Ureter (tissue), 1 donor: ENCODE measurements at regions not wholly inside any gene's neighbourhood (a gene's known extent, or its start where the extent isn't known, plus 50 kb on each side); places are given as distances from the start of the nearest gene placed in this dataset.
"Not testable (repeated sequence)": the region's sequence is repeated elsewhere in the genome, so short reads cannot be mapped to it uniquely, and the experiment has no call there.

Experiments used
- DNase-seq: peaks from one replicate; pipeline ENCODE4 v3.0.0-alpha.2; 2020; ENCODE audit warnings: low spot score
- donor health status: DM: yes; HTN: yes; CAD: no.

DNA sequence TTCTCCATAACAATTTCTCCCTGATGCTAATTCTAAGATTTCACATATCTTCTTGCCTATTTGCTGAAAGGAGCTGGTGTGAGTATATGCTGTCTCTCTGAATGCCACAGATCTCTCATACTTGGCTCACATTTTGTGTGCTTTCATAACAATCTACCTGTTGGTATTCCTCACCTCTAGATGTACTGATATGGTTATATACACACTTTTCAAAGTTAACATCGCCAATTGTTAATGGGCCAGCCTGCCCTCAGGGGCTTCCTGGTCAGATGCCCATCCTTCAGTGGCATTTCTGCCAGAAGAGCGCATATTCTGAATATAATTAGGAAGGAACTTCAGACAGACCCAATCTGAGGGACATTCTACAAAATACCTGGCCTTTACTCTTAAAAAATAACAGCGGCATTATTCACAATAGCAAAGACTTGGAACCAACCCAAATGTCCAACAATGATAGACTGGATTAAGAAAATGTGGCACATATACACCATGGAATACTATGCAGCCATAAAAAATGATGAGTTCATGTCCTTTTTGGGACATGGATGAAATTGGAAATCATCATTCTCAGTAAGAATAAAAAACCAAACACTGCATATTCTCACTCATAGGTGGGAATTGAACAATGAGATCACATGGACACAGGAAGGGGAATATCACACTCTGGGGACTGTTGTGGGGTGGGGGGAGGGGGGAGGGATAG, 123.9 kb upstream of the FAT1 start:
- not testable (repeated sequence) for DNase-seq

DNA sequence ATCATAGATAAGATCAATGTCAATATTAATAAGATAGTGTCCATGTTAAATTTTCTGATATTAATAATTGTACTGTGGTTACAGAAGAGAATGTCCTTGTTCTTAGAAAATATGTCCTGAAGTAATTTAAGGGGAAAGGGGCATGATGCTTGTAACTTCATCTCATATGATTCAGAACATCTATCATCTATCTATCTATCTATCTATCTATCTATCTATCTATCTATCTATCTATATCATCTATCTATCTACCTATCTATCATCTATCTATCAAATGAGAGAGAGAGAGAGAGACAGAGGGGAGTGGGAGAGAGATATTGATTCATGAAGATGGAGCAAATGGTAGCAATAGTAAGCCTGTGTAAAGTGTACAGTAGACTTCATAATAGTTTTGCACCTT, 124.8 kb upstream of the FAT1 start:
- no peak for DNase-seq

DNA sequence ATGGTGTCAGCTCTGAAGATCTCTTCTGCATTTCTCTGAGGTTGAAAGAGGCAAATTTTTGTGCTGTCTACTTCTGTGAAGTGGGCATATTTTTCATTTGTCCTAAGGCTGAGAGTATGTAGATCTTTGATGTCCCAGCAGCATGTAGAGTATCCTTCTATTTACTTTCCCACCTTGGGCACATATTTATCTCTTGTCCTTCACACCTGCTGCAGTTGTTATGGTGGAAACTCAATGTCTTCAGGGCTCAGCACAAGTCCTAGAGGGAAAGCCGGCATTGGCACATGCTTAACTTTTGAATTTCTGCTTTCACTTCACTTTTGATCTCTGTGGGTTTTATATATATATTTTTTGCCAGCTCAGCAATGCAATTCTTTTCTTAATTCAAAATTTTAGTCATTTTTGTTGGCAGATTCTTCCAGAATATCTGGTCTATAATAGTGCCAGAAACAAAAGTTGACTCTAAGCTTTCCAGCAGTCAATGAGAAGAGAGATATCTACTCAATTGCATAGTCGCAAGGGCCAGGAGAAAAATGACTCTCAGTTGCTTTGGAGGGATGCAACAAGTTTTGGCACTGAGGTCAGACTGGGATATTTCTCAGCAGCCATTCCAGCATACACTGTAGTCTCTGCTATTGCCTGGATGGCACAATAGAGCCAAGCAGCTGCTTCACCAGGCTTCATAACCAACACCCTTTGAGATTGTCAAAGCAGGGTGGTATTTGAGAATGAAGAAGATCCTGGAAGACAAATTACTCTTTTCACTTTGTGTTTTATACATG, 127.8 kb upstream of the FAT1 start:
- no peak for DNase-seq

GRCh38 chr4:186852073-186852420, 128.4 kb upstream of the FAT1 start:
- no peak for DNase-seq

DNA sequence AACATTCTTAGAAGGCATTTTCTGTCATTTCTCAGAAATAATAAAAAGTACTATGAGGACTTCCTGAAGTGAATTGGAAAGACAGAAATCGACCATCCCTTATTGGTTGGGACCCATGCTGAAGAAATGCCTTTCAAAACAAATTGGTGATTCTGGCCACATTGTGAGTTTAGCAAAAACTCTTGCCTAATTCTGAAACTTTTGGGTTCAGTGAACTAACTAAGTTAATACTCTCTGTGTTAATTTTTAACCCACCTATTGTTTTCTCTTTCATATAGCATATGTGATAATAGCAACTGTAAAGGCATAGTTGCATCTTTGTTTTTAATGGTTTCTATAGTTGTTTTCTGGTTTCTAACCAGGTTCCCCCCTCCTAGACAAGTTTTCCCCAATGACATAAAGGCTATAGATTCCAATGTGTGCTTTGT, 129.3 kb upstream of the FAT1 start:
- no peak for DNase-seq

DNA sequence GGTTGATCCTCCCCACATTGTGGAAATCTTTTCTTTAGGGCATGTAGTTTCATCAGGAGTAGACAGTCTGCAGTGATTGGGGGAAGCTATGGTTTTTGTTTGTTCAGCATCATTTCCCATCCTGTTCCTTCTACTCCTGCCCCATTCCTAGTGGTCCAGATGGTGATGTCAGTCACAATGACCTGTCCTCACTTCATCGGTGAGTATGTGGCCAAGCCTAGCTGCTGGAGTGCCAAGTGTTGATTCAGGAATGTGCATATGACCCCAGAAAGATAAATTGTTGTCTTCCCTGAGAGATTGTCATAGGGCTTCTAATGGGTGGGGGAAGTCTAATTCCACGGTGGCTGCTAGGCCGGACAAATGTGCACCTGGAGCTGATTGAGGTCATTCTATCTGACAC, 130.6 kb upstream of the FAT1 start:
- no peak for DNase-seq

- DNase-seq = no peak
These were observed 131.5 kb upstream of the FAT1 start for GRCh38 chr4:186855111-186855510.

GRCh38 chr4:186857793-186858192, 134.1 kb upstream of the FAT1 start:
- no peak for DNase-seq

- no peak for DNase-seq
These were observed 134.7 kb upstream of the FAT1 start for GRCh38 chr4:186858355-186858754.

GRCh38 chr4:186859420-186859819, 135.8 kb upstream of the FAT1 start:
- no peak for DNase-seq

GRCh38 chr4:186861317-186861716, 137.7 kb upstream of the FAT1 start:
- DNase-seq = no peak

GRCh38 chr4:186871856-186872255, 148.2 kb upstream of the FAT1 start:
- DNase-seq = no peak

GRCh38 chr4:186873095-186873494, 149.4 kb upstream of the FAT1 start:
- not testable (repeated sequence) for DNase-seq

GRCh38 chr4:186875476-186875875, 151.8 kb upstream of the FAT1 start:
- DNase-seq = no peak

DNA sequence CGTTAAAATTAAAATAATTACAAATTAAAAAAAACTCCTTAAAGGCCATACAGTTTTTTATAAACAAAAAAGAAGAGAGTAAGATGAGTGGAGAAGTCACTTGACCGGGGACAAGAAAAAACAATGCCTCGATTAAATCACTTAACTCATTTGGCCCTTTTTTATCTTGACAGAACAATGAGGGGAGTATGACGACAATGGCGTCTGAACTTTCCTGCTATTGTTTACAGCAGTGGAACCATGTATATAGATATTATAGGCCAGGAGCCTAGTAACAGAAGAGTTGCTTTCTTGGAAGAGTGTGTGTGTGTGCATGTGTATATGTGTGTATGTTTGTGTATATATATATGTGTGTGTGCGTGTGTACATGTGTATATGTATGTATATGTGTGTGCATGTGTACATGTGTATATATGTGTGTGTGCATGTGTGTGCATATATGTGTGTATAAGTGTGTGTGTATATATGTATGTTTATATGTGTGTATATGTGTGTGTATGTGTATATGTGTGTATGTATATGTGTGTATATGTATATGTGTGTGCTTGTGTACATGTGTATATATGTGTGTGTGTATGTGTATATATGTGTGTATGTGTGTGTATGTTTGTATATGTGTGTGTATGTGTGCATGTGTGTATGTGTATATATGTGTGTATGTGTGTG, 153.4 kb upstream of the FAT1 start:
- no peak for DNase-seq

DNA sequence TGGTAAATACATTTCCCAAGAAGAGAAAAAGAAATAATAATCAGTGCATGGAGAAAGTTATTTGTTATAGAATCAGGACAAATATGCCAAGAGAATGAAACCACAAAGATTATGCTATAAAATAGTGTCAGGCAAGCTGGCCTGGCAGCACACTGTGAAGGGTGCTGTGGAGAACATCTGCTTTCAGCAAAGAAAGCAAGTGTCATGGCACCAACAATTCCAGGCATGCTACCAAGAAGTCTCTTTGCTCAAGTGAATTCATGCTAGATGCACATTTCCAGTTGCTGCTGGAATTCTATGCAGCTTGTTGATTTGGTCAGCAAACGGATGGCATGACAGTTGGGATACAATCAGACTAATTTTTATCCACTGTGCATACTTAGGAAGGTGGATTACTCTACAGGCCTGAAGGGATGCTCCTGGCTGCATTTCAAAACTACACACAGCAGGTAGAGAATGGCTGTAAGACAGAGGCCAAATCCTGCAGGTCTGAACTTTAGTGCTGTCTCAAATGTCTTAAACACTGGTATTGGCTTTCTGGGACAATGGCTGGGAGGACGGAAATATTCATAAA, 154.6 kb upstream of the FAT1 start:
- no peak for DNase-seq

DNA sequence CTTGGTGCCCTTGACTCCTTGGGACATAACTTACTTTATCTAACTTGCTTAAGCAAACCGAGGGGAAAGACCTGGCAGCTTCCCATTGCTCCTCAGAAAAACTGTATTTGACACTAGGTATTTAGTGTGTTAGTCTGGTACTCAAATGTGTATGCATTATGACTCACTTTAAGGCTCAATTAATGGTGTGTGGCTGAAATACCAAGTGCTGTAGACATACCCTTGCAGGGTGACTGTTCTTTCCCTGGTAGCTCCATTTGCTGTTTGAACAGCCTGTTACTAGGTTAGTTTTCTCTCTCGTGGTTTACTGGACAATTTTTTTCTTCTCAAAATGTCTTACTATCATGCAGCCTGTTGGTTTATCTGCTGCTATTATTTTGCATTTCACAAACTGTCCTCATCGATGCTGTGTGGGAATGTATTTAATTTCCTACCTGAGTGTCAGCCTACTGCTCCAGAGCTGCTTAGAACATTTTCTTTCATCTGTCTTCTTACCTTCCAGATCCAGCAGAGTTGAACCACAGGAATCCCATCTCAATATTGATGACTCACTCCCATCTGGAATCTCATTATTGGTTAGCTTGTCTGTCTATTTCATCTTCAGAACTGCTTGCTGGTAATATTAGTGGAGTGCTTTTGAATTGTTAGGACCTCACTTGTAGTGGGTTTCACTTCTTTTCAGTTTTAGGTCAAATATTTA, 158.0 kb upstream of the FAT1 start:
- no peak for DNase-seq

- DNase-seq = no peak
These were observed 158.6 kb upstream of the FAT1 start for GRCh38 chr4:186882293-186882692.

GRCh38 chr4:186885289-186885688, 161.6 kb upstream of the FAT1 start:
- DNase-seq = no peak

- DNase-seq = no peak
These were observed 163.1 kb upstream of the FAT1 start for GRCh38 chr4:186886759-186887158.

GRCh38 chr4:186887291-186887700, 163.6 kb upstream of the FAT1 start:
- DNase-seq = no peak

DNA sequence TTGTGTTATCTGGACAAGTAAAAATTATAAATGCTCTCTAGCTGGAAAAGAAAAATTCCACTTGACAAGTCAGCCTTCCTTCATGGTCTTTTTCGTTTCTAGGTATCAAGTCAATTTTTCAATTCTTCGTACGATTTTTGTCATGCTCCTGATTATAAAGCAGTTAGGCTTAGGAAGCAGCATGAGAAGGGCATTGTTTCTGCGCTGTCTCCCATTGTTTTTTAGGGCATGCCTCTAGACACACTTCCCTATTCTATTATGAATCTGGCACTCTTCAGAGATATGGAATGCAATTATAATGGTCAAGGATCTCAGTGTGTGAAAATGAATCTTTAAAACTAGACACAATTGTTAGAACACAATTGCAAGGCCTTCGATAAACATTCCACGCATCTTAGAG, 164.1 kb upstream of the FAT1 start:
- DNase-seq = no peak
